ENCODE measurements at regions not wholly inside any gene's neighbourhood (a gene's known extent, or its start where the extent isn't known, plus 50 kb on each side); places are given as distances from the start of the nearest gene placed in this dataset.

DNA sequence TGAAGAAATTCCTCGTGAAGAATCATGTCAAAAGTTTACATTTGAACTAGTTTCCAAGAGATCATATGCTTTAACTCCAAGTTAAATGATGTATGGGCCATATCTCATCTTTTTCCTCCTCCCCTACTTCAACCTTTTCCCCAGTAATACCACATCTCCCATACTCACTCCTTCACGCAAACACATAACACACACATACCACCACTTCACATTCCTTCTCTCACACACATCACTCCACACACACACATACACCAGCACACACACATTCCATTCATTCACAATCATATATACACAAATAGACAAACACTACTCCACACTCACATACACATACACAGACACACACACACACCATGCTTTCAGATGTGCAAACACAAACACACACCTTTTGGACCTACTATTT, 769.0 kb upstream of the NR2F2 start:
- 56 to 89% (median 74%) methylated on average over 2 of the region's 2 CpGs for WGBS, 4 donors
- Histone ChIP-seq H3K9me3 (replicated peaks in 1 of 3) (no peaks in the 10 kb centered on the region), H3K4me3 (no peak overlapping the region), H3K36me3 (replicated peaks in 1 of 2) (no peaks in the 10 kb centered on the region), H3K4me1 (replicated peaks in 1 of 2) (peaks cover 0 to 12% of the 10 kb centered on the region in 2 donors), H3K27ac (no peak overlapping the region), H3K27me3 (no peaks in the 10 kb centered on the region)
- intact Hi-C loops (cut with DNase I): no loop called here
- TF ChIP-seq, protein P1, sequence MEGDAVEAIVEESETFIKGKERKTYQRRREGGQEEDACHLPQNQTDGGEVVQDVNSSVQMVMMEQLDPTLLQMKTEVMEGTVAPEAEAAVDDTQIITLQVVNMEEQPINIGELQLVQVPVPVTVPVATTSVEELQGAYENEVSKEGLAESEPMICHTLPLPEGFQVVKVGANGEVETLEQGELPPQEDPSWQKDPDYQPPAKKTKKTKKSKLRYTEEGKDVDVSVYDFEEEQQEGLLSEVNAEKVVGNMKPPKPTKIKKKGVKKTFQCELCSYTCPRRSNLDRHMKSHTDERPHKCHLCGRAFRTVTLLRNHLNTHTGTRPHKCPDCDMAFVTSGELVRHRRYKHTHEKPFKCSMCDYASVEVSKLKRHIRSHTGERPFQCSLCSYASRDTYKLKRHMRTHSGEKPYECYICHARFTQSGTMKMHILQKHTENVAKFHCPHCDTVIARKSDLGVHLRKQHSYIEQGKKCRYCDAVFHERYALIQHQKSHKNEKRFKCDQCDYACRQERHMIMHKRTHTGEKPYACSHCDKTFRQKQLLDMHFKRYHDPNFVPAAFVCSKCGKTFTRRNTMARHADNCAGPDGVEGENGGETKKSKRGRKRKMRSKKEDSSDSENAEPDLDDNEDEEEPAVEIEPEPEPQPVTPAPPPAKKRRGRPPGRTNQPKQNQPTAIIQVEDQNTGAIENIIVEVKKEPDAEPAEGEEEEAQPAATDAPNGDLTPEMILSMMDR (IDR thresholded peaks at IDR 0.05): no peak
- no peak for TF ChIP-seq POLR2A (IDR thresholded peaks at IDR 0.05)
- DNase-seq: no peak

DNA sequence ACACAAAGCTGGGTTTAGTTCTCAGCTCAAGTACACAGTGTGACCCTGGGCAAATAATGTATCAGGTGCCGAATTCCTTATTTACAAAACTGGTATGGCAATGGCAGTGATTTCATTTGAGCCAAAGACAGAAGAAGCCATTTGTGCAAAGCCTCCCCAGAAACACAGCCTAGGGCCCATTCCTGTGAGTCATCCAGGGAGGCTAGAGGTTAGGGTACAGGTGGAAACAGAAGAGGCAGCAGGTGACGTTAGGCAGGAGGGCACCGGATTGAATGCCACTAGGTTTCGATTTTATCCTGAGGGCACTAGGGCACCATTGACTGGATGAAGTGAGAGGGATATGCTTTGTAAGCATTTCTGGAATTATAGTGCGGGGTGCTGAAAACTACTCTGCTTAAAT, 766.9 kb upstream of the NR2F2 start:
- H3K27me3 ChIP-seq: no peaks in the 10 kb centered on the region
- H3K9me3 ChIP-seq (replicated peaks in 1 of 3): no peaks in the 10 kb centered on the region
- no peak for TF ChIP-seq POLR2A (IDR thresholded peaks at IDR 0.05)
- TF ChIP-seq, protein P1 (IDR thresholded peaks at IDR 0.05): no peak
- H3K36me3 ChIP-seq (replicated peaks in 1 of 2): no peaks in the 10 kb centered on the region
- DNase-seq: no peak
- no peak overlapping the region for H3K27ac ChIP-seq
- 76 to 92% (median 85%) methylated on average over 5 of the region's 5 CpGs for WGBS, 4 donors
- H3K4me3 ChIP-seq: no peak overlapping the region
- H3K4me1 ChIP-seq (replicated peaks in 1 of 2): no peaks in the 10 kb centered on the region
- intact Hi-C loops (cut with DNase I): no loop called here

DNA sequence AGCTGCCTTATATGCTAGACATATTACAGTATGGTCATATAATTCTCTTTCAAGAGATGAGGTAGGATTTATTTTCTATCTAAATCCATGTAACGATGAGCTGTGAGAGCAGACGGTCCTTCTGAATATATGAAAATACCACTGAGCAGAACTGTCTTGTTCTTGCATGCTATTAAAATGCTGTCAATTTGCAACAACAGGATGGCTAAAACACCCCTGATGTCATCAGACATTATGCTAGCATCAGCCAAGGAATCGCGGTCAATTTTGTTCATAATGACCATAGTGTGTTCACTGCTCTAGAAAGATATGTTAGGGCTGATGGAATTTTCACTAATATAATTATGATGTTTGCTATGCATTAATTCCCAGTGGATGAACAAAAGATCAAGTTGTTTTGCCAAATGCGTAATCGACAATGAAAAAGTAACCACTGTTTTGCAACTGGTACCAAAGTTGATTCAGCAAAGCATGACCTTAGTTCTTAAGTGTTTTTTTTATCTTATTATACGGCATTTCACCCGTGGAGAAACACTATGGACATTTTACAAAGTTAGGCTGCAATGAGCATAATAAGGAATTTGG, 765.4 kb upstream of the NR2F2 start:
- H3K36me3 ChIP-seq (replicated peaks in 1 of 2): no peaks in the 10 kb centered on the region
- H3K4me1 ChIP-seq (replicated peaks in 1 of 2): no peaks in the 10 kb centered on the region
- H3K27ac ChIP-seq: no peak overlapping the region
- no peak for TF ChIP-seq POLR2A (IDR thresholded peaks at IDR 0.05)
- TF ChIP-seq, protein P1 (IDR thresholded peaks at IDR 0.05): no peak
- DNase-seq: no peak
- intact Hi-C loops (cut with DNase I): no loop called here
- no peaks in the 10 kb centered on the region for H3K9me3 ChIP-seq (replicated peaks in 1 of 3)
- WGBS, 4 donors: 81 to 86% (median 85%) methylated on average over 8 of the region's 8 CpGs
- no peaks in the 10 kb centered on the region for H3K27me3 ChIP-seq
- H3K4me3 ChIP-seq: no peak overlapping the region

DNA sequence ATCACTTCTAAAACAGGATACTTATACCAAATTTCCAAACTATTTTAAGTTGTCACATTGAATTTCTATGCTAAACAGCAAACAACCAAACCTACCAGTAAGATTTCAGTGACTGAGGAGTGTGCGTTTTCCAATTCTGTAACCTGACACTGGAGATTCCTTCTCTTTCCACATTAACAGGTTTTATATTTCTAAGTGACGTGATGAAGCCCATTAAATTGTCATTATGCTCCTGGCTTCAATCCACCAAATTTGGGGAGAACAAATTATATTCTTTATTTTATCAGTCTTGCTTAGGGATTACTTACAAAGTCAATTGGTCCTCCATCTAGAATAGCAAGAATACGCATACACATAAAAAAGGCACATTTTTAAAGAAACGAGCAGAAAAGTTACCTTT, 764.8 kb upstream of the NR2F2 start:
- TF ChIP-seq, protein P1 (IDR thresholded peaks at IDR 0.05): no peak
- TF ChIP-seq POLR2A (IDR thresholded peaks at IDR 0.05): no peak
- Histone ChIP-seq H3K4me1 (replicated peaks in 1 of 2) (no peaks in the 10 kb centered on the region), H3K4me3 (no peak overlapping the region), H3K27ac (no peak overlapping the region), H3K9me3 (replicated peaks in 1 of 3) (no peaks in the 10 kb centered on the region), H3K27me3 (no peaks in the 10 kb centered on the region), H3K36me3 (replicated peaks in 1 of 2) (no peaks in the 10 kb centered on the region)
- intact Hi-C loops (cut with DNase I): no loop called here
- no peak for DNase-seq
- WGBS, 4 donors: 70 to 76% (median 74%) methylated on average over 4 of the region's 4 CpGs
